ENCODE measurements at regions not wholly inside any gene's neighbourhood (a gene's known extent, or its start where the extent isn't known, plus 50 kb on each side); places are given as distances from the start of the nearest gene placed in this dataset.
A peak's percentile ranks its signal among the peaks of the same experiment; 100 is the strongest.

DNA sequence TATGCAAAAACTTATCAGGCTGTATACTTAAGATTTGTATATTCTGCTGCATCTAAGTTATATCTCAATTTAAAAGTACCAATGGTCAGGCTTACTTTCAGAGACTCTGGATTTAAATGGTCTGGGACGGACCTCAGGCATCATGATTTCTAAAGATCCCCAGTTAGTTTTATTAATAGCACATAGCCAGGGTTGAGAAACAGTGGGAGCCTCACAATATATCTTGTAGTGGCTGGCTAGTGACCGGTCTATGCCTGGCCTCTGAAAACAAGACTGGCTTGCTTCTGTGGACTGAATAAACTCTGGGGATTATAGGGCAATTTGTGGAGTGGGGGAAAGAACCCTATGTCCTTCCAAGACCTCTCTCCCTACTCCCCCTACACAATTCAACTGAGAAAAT lies 162.5 kb upstream of the SLC1A4 start:
- Mint-ChIP-seq H3K27me3 (no peaks in the 10 kb centered on the region), H3K9me3 (no peaks in the 10 kb centered on the region), H3K27ac (no peak overlapping the region), H3K4me3 (no peak overlapping the region), H3K4me1 (peaks cover 48% of the 10 kb centered on the region), H3K36me3 (ENCODE audit: low read depth) (no peaks in the 10 kb centered on the region)
- intact Hi-C loops (cut with micrococcal nuclease) = no loop called here
- POLR2A ChIA-PET = no interaction called here
- ATAC-seq (ENCODE audit: low read depth) (no peak), DNase-seq (no peak)
- TF ChIP-seq, protein P1, sequence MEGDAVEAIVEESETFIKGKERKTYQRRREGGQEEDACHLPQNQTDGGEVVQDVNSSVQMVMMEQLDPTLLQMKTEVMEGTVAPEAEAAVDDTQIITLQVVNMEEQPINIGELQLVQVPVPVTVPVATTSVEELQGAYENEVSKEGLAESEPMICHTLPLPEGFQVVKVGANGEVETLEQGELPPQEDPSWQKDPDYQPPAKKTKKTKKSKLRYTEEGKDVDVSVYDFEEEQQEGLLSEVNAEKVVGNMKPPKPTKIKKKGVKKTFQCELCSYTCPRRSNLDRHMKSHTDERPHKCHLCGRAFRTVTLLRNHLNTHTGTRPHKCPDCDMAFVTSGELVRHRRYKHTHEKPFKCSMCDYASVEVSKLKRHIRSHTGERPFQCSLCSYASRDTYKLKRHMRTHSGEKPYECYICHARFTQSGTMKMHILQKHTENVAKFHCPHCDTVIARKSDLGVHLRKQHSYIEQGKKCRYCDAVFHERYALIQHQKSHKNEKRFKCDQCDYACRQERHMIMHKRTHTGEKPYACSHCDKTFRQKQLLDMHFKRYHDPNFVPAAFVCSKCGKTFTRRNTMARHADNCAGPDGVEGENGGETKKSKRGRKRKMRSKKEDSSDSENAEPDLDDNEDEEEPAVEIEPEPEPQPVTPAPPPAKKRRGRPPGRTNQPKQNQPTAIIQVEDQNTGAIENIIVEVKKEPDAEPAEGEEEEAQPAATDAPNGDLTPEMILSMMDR (IDR thresholded peaks at IDR 0.05) = no peak
- CTCF ChIA-PET = interaction anchor here (0.6 to 1.0 kb wide), 2 partner anchors 76 to 240 kb away, joined by 3 read pairs; no protein-coding TSS in a partner anchor

DNA sequence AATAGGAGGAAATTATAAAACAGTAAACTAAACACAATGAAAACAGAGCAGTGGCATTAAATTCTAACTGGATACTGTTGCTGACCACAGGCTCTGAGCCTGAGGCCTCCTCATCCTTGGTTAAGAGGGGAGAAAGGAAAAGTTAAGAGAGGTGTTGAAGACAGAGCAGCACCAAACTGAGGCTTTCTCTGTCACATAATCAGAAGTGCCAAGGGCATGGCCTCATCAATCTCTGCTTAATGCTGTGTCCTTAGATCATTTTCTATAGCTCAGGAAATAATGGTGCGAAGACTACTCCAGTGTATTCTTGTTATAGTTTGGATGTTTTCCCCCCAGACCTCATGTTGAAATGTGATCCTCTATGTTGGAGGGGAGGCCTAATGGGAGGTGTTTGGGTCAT lies 160.9 kb upstream of the SLC1A4 start:
- ATAC-seq (ENCODE audit: low read depth) = no peak
- CTCF ChIA-PET = interaction anchor here (1.9 to 2.2 kb wide), 2 partner anchors 68 to 177 kb away, joined by 3 to 6 read pairs; no protein-coding TSS in a partner anchor
- H3K4me1 Mint-ChIP-seq = peaks cover 45% of the 10 kb centered on the region

DNA sequence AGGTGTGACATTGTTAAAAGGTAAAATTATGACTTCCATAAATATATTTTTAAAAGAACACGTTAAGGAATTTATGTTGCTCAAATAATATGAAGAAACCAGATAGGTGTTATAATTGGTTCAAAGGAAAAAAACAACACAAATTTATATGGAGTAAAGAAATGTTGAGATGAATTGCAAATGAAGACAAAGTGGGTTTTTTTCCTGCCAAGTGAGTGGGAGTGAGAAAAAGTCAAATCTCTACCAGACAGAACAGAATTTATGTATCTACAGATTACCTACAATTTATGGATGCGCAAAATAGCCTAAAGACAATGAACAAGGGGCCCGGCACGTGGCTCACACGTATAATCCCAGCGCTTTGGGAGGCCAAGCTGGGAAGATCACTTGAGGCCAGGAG lies 159.7 kb upstream of the SLC1A4 start:
- no peak overlapping the region for H3K27ac Mint-ChIP-seq
- no peaks in the 10 kb centered on the region for H3K27me3 Mint-ChIP-seq
- intact Hi-C loops (cut with micrococcal nuclease) = no loop called here
- peaks cover 38% of the 10 kb centered on the region for H3K4me1 Mint-ChIP-seq
- no peak for ATAC-seq (ENCODE audit: low read depth)
- TF ChIP-seq, protein P1 (IDR thresholded peaks at IDR 0.05) = no peak
- POLR2A ChIA-PET = interaction anchor here (0.8 to 6.8 kb wide), 6 partner anchors 10 to 178 kb away, joined by 3 to 66 read pairs (median 10); partner anchors contain the start of gene SERTAD2
- no peak for DNase-seq
- H3K36me3 Mint-ChIP-seq (ENCODE audit: low read depth) = no peaks in the 10 kb centered on the region
- CTCF ChIA-PET = interaction anchor here (0.7 to 3.1 kb wide), 5 partner anchors 69 to 243 kb away, joined by 3 to 17 read pairs (median 3); no protein-coding TSS in a partner anchor
- no peak overlapping the region for H3K4me3 Mint-ChIP-seq
- no peaks in the 10 kb centered on the region for H3K9me3 Mint-ChIP-seq

More for the DNA sequence above, 160.9 kb upstream of the SLC1A4 start:
- Mint-ChIP-seq H3K36me3 (ENCODE audit: low read depth) (no peaks in the 10 kb centered on the region), H3K27me3 (no peaks in the 10 kb centered on the region), H3K9me3 (no peaks in the 10 kb centered on the region), H3K27ac (peak overlapping the region; percentile 15), H3K4me3 (no peak overlapping the region)
- DNase-seq = no peak
- TF ChIP-seq, protein P1 (IDR thresholded peaks at IDR 0.05) = no peak
- intact Hi-C loops (cut with micrococcal nuclease) = no loop called here
- POLR2A ChIA-PET = interaction anchor here (0.6 to 1.3 kb wide), 3 partner anchors 78 to 175 kb away, joined by 3 to 4 read pairs (median 4); no protein-coding TSS in a partner anchor

DNA sequence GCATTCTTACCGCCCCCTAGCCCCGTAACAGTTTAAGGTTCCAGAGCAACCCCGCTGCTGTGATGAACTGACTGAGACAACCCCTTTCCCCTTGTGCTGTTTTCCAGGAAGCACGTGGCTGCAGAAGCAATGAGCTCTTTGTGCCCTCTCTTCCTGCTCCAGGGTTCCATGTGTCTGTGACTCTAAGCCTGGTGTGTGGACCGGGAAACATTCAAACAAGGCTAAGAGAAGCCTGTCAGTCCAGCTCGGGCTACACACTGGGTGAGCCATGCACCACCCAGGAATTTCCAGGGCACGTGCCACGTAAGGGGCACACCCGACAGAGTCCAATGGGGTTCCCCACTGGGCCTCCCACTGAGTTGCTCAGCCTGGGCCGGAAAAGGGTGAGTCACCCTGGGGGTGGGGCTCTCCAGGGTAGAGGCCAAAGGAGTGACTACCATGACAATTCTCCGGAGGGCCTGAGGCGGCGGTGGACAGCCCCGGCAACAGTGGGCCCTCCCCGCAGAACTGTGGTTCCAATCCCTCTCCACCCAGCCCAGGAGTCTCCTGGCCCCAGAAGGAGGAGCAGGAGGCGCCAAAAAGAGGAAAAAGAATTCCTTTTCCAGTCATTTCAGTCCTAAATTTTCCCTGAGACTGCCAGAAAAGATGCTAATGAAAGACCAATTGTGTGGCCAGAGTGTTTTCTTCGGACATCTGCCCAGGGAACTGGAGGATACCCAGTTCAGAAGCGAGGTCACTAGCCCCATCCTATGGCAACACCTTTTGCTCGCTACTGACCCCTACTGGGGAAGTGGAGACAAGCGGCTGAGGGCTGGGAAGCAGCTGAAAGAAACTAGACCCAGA lies 157.8 kb upstream of the SLC1A4 start:
- H3K4me1 Mint-ChIP-seq = peaks cover 21% of the 10 kb centered on the region
- no peaks in the 10 kb centered on the region for H3K9me3 Mint-ChIP-seq
- TF ChIP-seq, protein P1 (IDR thresholded peaks at IDR 0.05) = no peak
- H3K4me3 Mint-ChIP-seq = peak overlapping the region; percentile 63
- CTCF ChIA-PET = interaction anchor here (0.9 to 3.1 kb wide), 20 partner anchors 9 to 245 kb away, joined by 3 to 17 read pairs (median 5); partner anchors contain the start of gene SERTAD2
- peak overlapping the region; percentile 82 for H3K27ac Mint-ChIP-seq
- POLR2A ChIA-PET = interaction anchor here (0.6 to 6.8 kb wide), 19 partner anchors 10 to 224 kb away, joined by 3 to 66 read pairs (median 5); partner anchors contain the start of gene SERTAD2
- intact Hi-C loops (cut with micrococcal nuclease) = loop anchor here (1.0 kb wide), 11 partner anchors 9 to 244 kb away; partner anchors contain the start of gene SERTAD2
- peak; percentile 75 for DNase-seq
- H3K27me3 Mint-ChIP-seq = no peaks in the 10 kb centered on the region
- no peaks in the 10 kb centered on the region for H3K36me3 Mint-ChIP-seq (ENCODE audit: low read depth)
- peak; percentile 96 for ATAC-seq (ENCODE audit: low read depth)

DNA sequence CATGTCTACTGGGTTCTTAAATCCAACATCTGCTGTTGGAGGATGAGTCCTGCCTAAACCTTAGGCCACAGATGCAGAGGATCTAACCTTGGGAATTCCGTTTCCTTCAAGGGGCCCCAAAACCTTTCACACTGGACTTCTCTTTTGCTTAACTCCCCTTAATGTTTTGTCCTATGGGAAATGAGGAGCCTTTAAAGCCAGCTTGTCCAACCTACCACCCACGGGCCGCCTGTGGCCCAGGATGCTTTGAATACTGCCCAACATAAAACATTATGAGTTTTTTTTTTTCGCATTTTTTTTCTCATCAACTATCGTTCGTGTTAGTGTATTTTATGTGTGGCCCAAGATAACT lies 157.2 kb upstream of the SLC1A4 start:
- Mint-ChIP-seq H3K9me3 (no peaks in the 10 kb centered on the region), H3K27me3 (no peaks in the 10 kb centered on the region), H3K4me1 (peaks cover 23% of the 10 kb centered on the region), H3K4me3 (peak overlapping the region; percentile 63), H3K36me3 (ENCODE audit: low read depth) (no peaks in the 10 kb centered on the region), H3K27ac (peak overlapping the region; percentile 82)
- TF ChIP-seq, protein P1 (IDR thresholded peaks at IDR 0.05) = no peak
- intact Hi-C loops (cut with micrococcal nuclease) = loop anchor here (1.0 kb wide), 11 partner anchors 8 to 245 kb away; partner anchors contain the start of gene SERTAD2
- DNase-seq = no peak
- ATAC-seq (ENCODE audit: low read depth) = no peak
- ChIA-PET POLR2A (interaction anchor here (0.6 to 6.8 kb wide), 17 partner anchors 13 to 234 kb away, joined by 3 to 66 read pairs (median 5); partner anchors contain the start of gene SERTAD2), CTCF (interaction anchor here (0.7 to 3.1 kb wide), 20 partner anchors 8 to 245 kb away, joined by 3 to 17 read pairs (median 6); partner anchors contain the start of gene SERTAD2)
